Esophagus muscularis mucosa (tissue), 4 donors: ENCODE measurements at regions not wholly inside any gene's neighbourhood (a gene's known extent, or its start where the extent isn't known, plus 50 kb on each side); places are given as distances from the start of the nearest gene placed in this dataset.

ENCODE experiments used
- DNase-seq: peaks from one replicate; pipeline ENCODE4 v3.0.0-alpha.2; 2017; ENCODE audit errors: extremely low spot score
- H3K27ac ChIP-seq, 4 donors: fragments of 200-600 bp; sonication (generic); replicated peaks in 1 of 4; 1 replicate in 3 of 4; 2 replicates in 1 of 4; pipeline ENCODE4 v1.5.1; 2016 to 2019; ENCODE audit warnings: mild to moderate bottlenecking in 1 of 4
- H3K27me3 ChIP-seq, 4 donors: fragments of 200-600 bp; sonication (generic); one replicate each; pipeline versions ENCODE4 v1.5.1 to v1.6.0; 2016 to 2019
- H3K36me3 ChIP-seq, 4 donors: fragments of 200-600 bp; sonication (generic); one replicate each; pipeline ENCODE4 v1.5.1; 2016 to 2019
- H3K4me1 ChIP-seq, 4 donors: fragments of 200-600 bp; sonication (generic); one replicate each; pipeline ENCODE4 v1.5.1; 2016 to 2019
- H3K4me3 ChIP-seq, 4 donors: fragments of 200-600 bp; sonication (generic); 1 replicate in 2 of 4; 2 replicates in 2 of 4; pipeline ENCODE4 v1.5.1; 2016 to 2019; ENCODE audit warnings: mild to moderate bottlenecking in 4 of 4, moderate library complexity in 1 of 4
- H3K9me3 ChIP-seq, 4 donors: fragments of 200-600 bp; sonication (generic); 1 replicate in 3 of 4; 2 replicates in 1 of 4; pipeline ENCODE4 v1.5.1; 2016 to 2019
- EP300 ChIP-seq: sonication (generic); formaldehyde crosslinking; IDR thresholded peaks from one replicate; pipeline ENCODE4 v1.6.1; 2017; ENCODE audit warnings: antibody characterized with exemption
- POLR2A ChIP-seq: fragments of 450-650 bp; IDR thresholded peaks from one replicate; pipeline ENCODE4 v1.6.1; 2017; ENCODE audit warnings: antibody characterized with exemption, moderate library complexity, mild to moderate bottlenecking, low read depth
- POLR2AphosphoS5 ChIP-seq, 2 donors: sonication (generic); formaldehyde crosslinking; IDR thresholded peaks; one replicate each; pipeline ENCODE4 v1.6.1; 2017; ENCODE audit warnings: antibody characterized with exemption in 2 of 2
- WGBS: methylation state at CpG from one replicate; pipeline ENCODE4 v1.1.5; 2018; 5-methylcytosine and 5-hydroxymethylcytosine counted together
- intact Hi-C: fragments of 100-400 bp; cut with DNase I; formaldehyde crosslinking; loops from one replicate; pipeline ENCODE4 v1.15.1; 2023
- TF ChIP-seq, protein P1 (sequence below), 3 experiments: fragments of 200-600 bp in 2 of 3; fragments of 450-650 bp in 1 of 3; sonication (generic) in 2 of 3; IDR thresholded peaks; one replicate each; pipeline ENCODE4 v1.5.1; 2017 to 2019; ENCODE audit warnings: antibody characterized with exemption in 3 of 3, mild to moderate bottlenecking in 2 of 3, moderate library complexity in 1 of 3

DNA sequence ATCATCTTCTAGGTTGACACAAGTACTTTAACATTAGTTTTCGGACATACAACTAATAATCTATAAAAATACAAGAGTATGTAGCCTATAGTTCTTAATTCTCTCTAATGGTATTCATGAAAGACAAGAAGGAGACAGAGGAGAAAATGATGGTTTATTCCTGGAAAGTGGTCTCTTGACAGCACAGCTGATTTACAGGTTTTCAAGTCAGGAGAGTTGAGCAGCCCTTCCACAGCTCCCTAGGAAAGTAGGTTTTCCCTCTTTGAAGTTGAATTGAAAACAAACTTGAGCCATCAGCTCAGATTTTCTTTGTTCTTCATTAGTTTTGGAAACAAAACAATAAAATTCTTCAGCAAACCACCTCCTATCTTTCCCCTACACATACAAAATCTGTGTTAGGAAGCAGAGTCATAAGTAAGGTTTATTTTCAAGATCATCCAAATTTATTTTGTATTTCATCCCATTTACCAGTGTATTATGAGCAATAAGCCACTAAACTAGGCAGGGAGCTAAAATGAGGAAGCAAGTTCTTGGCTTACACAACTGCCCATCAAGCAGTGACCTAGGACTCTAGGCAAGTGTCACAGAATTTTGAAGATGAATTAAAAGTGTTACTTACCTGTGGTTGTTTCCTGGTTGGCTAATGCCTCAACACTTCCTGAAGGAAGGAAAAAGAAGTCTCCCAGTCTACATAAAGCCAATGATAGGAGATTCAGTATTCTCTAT, 357.0 kb downstream of the BCAT1 start:
- TF ChIP-seq, protein P1, sequence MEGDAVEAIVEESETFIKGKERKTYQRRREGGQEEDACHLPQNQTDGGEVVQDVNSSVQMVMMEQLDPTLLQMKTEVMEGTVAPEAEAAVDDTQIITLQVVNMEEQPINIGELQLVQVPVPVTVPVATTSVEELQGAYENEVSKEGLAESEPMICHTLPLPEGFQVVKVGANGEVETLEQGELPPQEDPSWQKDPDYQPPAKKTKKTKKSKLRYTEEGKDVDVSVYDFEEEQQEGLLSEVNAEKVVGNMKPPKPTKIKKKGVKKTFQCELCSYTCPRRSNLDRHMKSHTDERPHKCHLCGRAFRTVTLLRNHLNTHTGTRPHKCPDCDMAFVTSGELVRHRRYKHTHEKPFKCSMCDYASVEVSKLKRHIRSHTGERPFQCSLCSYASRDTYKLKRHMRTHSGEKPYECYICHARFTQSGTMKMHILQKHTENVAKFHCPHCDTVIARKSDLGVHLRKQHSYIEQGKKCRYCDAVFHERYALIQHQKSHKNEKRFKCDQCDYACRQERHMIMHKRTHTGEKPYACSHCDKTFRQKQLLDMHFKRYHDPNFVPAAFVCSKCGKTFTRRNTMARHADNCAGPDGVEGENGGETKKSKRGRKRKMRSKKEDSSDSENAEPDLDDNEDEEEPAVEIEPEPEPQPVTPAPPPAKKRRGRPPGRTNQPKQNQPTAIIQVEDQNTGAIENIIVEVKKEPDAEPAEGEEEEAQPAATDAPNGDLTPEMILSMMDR (IDR thresholded peaks at IDR 0.05) = no peak
- no peak for TF ChIP-seq POLR2A
- no peak for TF ChIP-seq EP300
- TF ChIP-seq POLR2AphosphoS5 (IDR thresholded peaks at IDR 0.05) = no peak
- WGBS = 84% methylated on average over 1 of the region's 1 CpG
- H3K27me3 ChIP-seq = no peaks in the 10 kb centered on the region
- no peaks in the 10 kb centered on the region for H3K9me3 ChIP-seq
- no peaks in the 10 kb centered on the region for H3K36me3 ChIP-seq
- H3K4me3 ChIP-seq = no peak overlapping the region
- no peaks in the 10 kb centered on the region for H3K4me1 ChIP-seq
- H3K27ac ChIP-seq = no peak overlapping the region
- DNase-seq = no peak
- intact Hi-C loops = loop anchor here (10.0 kb wide), 1 partner anchor 1387 kb away; no protein-coding TSS in a partner anchor

DNA sequence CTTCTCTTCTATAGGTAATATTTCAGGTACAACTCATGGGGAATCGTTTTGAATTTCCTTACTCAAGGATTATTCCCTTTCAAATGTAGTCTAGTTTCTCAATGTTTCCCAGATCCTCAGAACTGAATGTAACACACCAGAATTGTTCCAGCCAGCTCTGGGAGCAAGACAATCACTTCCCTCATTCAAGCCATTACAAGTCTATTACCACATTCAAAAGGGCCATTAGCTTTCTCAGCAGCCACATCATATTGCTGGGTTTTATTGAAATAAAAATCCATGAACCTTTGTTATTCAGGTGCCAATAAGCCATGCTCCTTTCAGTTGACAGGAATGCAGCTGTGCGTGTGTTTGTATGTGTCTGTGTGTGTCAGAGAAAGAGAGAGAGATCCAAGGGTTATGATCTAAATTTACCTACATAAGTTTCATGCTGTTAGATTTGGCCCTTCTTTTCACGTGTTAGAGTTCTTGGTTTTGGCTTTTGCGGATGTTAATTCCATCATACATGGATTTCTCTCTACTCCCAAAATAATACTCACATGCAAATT, 357.7 kb downstream of the BCAT1 start:
- Histone ChIP-seq H3K4me1 (no peaks in the 10 kb centered on the region), H3K27me3 (no peaks in the 10 kb centered on the region), H3K27ac (no peak overlapping the region), H3K4me3 (no peak overlapping the region), H3K9me3 (no peaks in the 10 kb centered on the region), H3K36me3 (no peaks in the 10 kb centered on the region)
- intact Hi-C loops = loop anchor here (10.0 kb wide), 1 partner anchor 1386 kb away; no protein-coding TSS in a partner anchor
- DNase-seq = no peak
- WGBS = 83% methylated on average over 4 of the region's 4 CpGs
- TF ChIP-seq POLR2A (no peak), POLR2AphosphoS5 (IDR thresholded peaks at IDR 0.05) (no peak), EP300 (no peak)
- TF ChIP-seq, protein P1 (IDR thresholded peaks at IDR 0.05) = no peak

DNA sequence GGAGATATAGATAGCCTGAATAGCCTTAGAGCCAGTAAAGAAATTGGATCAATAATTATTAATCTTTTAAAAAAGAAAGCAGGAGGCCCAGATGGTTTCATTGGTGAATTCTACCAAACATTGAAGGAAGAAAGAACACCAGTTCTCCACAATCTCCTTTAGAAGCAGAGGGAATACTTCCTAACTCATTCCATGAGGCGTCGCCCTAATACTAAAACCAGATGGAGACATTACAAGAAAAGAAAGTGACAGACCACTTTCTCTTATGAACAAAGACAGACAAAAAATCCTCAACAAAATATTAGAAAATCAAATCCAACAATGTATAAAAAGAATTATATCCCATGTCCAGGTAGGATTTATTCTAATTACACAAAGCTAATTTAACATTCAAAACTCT, 362.6 kb downstream of the BCAT1 start:
- Histone ChIP-seq H3K4me1 (no peaks in the 10 kb centered on the region), H3K27ac (no peak overlapping the region), H3K4me3 (no peak overlapping the region), H3K36me3 (no peaks in the 10 kb centered on the region), H3K27me3 (no peaks in the 10 kb centered on the region), H3K9me3 (no peaks in the 10 kb centered on the region)
- intact Hi-C loops = no loop called here
- no peak for DNase-seq
- TF ChIP-seq POLR2AphosphoS5 (IDR thresholded peaks at IDR 0.05) (no peak), POLR2A (no peak), EP300 (no peak)
- TF ChIP-seq, protein P1 (IDR thresholded peaks at IDR 0.05) = no peak
- WGBS = 97% methylated on average over 2 of the region's 2 CpGs

DNA sequence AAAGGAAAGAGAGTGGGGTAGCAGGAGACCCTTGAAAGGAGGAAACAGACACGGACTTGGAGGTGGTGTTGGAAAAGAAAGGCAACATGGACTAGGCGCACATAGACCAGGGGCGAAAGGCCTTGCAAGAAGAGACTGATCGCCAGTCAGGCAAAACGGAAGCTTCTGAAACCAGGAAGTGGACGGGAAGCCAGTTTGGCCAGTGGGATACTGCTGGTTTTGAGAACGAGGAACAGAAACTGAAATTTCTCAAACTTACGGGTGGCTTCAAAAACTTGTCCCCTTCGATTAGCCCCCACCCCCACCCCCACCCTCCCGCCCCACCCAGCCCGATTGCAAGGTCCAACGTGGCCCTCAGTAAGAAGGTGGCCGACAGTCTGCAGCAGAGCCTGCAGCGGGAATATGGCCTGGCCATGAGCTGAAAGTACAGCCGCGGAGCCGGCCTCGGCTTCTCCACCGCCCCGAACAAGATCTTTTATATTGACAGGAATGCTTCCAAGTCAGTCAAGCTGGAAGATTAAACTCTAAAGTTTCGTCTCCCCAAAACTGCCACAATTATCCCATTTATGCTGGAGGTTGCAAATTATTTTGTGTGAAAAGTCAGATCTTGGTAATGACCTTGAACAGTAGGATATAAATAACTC, 364.7 kb downstream of the BCAT1 start:
- WGBS = 92% methylated on average over 20 of the region's 21 CpGs
- Histone ChIP-seq H3K27me3 (no peaks in the 10 kb centered on the region), H3K36me3 (no peaks in the 10 kb centered on the region), H3K27ac (no peak overlapping the region), H3K4me1 (no peaks in the 10 kb centered on the region), H3K4me3 (no peak overlapping the region), H3K9me3 (peaks cover 0 to 10% (median 7%) of the 10 kb centered on the region in 4 donors)
- intact Hi-C loops = no loop called here
- TF ChIP-seq POLR2A = no peak
- TF ChIP-seq POLR2AphosphoS5 (IDR thresholded peaks at IDR 0.05) = no peak
- no peak for TF ChIP-seq EP300
- TF ChIP-seq, protein P1 (IDR thresholded peaks at IDR 0.05) = no peak
- no peak for DNase-seq
